Activated CD4-positive, alpha-beta T cell treated with anti-CD3 and anti-CD28 coated beads for 24 hours (primary cell): ENCODE measurements at regions not wholly inside any gene's neighbourhood (a gene's known extent, or its start where the extent isn't known, plus 50 kb on each side); places are given as distances from the start of the nearest gene placed in this dataset.

Experiments used
- DNase-seq, 2 donors: peaks; one replicate each; pipeline ENCODE4 v3.0.0-alpha.2; 2020; ENCODE audit warnings: low read depth in 2 of 2

- DNase-seq: no peak
Measured at GRCh38 chr13:31962731-31963370, 68.7 kb upstream of the FRY start.

- no peak for DNase-seq
Measured at GRCh38 chr13:31963631-31964030, 67.9 kb upstream of the FRY start.

- DNase-seq: no peak
Measured at GRCh38 chr13:31964168-31964567, 67.4 kb upstream of the FRY start.

GRCh38 chr13:31965361-31966066, 66.1 kb upstream of the FRY start:
- DNase-seq: no peak

GRCh38 chr13:31967155-31967554, 64.4 kb upstream of the FRY start:
- no peak for DNase-seq

- DNase-seq: no peak
Measured at GRCh38 chr13:31968473-31968872, 63.1 kb upstream of the FRY start.

GRCh38 chr13:31970231-31970930, 61.2 kb upstream of the FRY start:
- DNase-seq: no peak

GRCh38 chr13:31972453-31972852, 59.1 kb upstream of the FRY start:
- no peak for DNase-seq

- no peak for DNase-seq
Measured at GRCh38 chr13:31978021-31978420, 53.6 kb upstream of the FRY start.

GRCh38 chr13:31980830-31981229, 50.7 kb upstream of the FRY start:
- no peak for DNase-seq
